HG03571 (cell line): ENCODE measurements at regions not wholly inside any gene's neighbourhood (a gene's known extent, or its start where the extent isn't known, plus 50 kb on each side); places are given as distances from the start of the nearest gene placed in this dataset.
"Not testable (repeated sequence)": the region's sequence is repeated elsewhere in the genome, so short reads cannot be mapped to it uniquely, and the experiment has no call there.

Experiments
- ATAC-seq: cut with Tn5 transposase; IDR thresholded peaks from one replicate; pipeline ENCODE4 v1.9.1; 2021; ENCODE audit not compliant: unreplicated experiment

GRCh38 chr9:95680306-95680705 lies 163.5 kb upstream of the PTCH1 start:
- not testable (repeated sequence) for ATAC-seq

DNA sequence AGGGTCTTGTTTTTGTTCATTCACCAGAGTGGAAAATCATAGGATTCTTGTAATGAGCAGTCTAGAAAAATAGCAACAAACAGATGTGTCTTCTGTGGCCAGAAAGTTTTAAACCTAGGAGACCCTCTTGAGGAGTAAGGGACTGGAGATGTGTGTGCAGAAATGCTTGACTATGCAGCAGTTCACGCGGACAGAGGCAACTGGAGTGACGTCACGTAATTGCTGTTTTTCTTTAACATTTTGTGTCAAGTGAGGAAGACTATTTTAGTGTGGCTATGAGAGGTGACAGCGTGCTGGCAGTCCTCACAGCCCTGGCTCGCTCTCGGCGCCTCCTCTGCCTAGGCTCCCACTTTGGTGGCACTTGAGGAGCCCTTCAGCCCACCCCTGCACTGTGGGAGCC lies 163.1 kb upstream of the PTCH1 start:
- no peak for ATAC-seq

GRCh38 chr9:95678759-95679158 lies 162.0 kb upstream of the PTCH1 start:
- ATAC-seq = no peak

DNA sequence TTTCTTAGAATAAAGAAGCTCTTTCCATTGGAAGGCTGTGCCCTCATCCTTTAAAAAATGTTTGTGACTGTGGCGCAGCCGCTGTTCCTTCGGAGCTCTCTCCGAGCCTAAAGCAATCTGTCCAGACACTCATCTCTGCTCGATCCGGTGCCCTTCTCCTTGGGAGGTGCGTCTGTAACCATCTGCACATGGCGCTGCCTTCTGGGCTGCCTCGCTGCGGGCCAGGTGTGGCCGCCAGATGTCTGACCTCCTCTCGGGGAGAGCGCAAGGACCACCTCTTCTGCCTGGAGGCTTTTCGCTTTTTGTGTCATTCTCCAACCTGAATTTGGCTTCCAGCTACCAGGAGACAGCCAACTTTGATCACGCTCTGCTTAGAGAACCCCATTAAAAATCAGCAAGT lies 153.4 kb upstream of the PTCH1 start:
- ATAC-seq = no peak

GRCh38 chr9:95669253-95669652 lies 152.5 kb upstream of the PTCH1 start:
- ATAC-seq = no peak

DNA sequence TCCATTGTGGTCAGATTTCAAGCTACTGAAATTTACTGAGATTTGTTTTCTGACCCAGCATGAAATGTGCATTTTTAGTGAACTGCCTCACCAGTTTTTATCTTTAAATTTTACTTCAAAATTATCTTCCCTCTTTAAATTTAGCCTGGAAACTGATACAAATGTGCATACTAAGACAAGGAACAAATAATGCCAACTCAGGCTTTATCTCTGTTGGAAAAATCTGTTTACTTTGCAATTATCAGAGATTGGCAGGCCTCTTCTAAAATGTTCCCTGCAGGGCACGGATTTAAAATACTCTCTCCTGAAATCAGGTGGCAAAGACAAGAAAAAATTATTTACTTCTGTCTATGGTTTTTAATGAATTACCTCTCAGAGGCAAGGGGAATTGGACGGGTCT lies 151.0 kb upstream of the PTCH1 start:
- ATAC-seq = no peak

DNA sequence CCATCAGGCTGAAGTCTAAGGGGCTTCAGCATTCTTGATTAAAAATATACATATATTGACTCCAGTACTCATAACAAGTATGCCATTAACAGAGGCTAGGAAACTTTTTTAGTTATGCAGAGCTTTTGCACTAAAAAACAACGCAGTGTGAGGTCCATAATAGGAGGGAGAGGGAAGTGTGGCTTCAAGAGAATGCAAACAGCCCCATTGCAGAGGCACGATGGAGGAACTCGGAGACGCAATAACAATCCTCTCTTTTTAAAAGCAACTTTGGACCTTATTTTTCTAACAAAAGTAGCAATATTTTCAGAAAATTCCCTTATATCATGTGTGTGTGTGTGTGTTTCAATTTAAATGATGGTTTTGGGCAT lies 150.0 kb upstream of the PTCH1 start:
- ATAC-seq = no peak

- no peak for ATAC-seq
Measured at GRCh38 chr9:95666096-95666784, 149.5 kb upstream of the PTCH1 start.

GRCh38 chr9:95653246-95653645 lies 136.5 kb upstream of the PTCH1 start:
- ATAC-seq = no peak

GRCh38 chr9:95650720-95651119 lies 133.9 kb upstream of the PTCH1 start:
- ATAC-seq = no peak

DNA sequence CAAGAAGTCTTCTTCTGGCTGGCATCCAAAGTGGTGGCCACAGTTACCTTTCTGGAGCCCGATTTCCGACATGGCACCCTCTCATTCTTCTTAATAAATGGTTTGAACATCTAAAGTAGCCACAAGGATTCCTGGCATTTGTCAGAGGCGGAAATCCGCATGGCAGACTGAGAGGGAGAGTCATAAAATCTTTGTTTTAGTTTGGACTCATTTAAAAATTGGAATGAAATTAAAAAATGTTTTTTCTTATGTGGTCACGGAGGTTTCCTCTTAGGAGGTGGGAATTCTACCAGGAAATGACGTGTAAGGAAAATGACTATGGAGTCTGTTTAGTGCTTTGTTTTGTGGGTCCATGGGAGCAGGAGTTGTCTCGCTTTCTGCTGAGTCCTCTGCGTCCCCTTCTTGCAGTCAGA lies 133.0 kb upstream of the PTCH1 start:
- no peak for ATAC-seq

DNA sequence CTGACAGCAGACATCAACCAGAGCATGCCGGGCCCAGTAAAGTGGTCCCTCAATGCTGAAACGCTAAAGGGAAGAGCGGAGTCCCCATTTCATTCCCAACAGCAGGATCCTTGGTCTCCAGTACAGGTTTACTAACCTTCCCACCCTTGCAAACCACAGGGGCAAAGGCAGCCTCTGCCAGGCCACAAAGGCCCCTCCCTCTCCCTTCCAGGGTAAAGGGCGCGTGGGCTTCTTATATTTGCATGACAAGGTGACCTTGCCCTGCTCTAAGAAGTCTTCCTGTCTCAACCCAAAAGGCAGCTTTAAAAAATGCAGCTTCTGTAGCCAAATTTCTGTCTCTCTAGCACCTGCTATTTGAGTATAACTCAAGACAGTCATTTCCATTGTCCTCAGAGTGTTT lies 131.5 kb upstream of the PTCH1 start:
- ATAC-seq = no peak

- ATAC-seq = no peak
Measured at GRCh38 chr9:95645992-95646391, 129.2 kb upstream of the PTCH1 start.

DNA sequence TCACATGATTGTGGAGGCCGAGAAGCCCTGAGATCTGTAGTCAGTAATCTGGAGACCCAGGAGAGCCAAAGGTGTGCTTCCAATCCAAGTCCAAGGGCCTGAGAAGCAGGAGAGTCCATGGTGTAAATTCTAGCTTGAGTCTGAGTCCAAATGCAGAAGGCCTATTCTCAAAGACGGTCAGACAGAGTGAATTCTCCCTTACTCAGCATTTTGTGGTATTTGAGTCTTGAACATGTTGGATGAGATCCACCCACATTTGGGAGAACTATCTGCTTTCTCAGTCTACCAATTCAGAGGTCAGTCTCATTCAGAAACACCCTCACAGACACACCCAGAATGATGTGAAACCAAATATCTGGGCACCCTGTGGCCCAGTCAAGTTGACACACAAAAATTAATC lies 128.8 kb upstream of the PTCH1 start:
- ATAC-seq = no peak

GRCh38 chr9:95644377-95644776 lies 127.6 kb upstream of the PTCH1 start:
- no peak for ATAC-seq

DNA sequence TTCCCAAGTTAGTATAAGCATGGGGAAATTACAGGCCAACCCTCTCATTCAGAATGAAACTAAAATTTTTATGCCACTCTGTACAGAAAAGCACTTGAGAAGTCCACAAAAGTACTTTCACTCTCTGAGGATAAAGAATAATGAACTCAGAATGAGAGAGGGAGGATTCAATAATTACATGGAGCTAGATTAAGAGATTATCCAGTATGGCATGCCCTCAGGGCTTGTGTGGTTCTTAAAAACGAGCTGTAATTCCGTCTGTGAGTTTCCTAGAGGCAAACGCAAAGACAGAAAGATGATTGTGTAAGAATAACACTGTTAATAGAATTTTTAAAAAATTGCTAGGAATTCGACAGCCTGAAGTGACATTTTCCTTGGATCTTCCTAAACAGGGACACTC lies 126.8 kb upstream of the PTCH1 start:
- ATAC-seq = no peak

DNA sequence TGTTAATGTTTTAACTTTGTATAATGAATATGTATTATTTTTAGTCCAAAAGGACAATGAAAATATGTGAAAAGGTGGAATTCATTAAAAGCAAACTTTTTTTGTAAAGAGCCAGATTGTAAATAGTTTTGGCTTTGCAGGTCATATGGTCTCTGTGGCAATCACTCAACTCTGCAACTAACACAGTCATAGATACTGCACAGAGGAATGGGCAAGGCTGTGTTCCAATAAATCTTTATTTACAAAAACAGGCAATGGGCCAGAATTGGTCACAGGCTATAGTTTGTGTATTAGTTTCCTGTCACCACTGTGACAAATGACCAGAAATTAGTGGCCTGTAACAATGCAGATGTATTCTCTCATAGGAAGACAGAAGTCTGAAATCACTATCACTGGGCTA lies 125.4 kb upstream of the PTCH1 start:
- ATAC-seq = no peak

DNA sequence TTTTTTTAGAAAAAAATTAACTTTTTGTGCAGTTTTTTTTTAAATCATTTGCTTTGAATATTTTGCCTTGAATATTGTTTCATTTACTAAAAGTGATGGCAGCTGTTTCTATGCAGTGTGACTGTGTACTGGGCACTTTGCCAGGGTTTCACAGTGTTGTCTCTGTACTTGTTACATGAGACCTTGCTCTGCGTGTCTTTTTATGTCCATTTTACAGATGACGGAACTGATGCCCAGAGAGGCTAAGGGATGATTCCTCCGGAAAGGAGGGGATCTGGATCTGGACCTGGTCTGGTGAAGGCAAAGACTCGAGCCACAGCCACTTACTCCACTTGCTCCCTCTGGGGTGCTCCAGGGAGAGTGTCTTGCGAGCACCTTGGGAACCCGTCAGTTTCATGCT lies 124.8 kb upstream of the PTCH1 start:
- ATAC-seq = no peak

DNA sequence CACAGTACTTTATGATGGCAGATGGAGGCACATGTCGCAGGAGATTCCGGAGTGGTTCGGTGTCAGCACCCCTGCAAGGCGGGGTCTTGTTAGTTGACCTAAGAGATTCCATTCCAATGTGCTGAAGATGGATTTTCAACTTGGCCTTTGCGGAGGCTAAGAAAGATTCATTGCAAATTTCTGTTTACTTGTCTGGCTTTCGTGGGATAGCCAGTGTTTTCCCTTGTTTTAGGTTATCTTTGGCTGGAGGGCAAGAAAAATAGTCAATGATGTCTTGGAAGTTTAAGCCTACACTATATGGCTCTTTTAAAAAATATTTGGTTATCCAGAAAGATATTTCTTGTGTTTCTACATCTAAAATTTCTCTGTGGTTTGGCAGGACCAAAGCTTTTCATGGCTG lies 123.6 kb upstream of the PTCH1 start:
- ATAC-seq = no peak

- ATAC-seq = no peak
Measured at GRCh38 chr9:95635986-95636671, 119.4 kb upstream of the PTCH1 start.

DNA sequence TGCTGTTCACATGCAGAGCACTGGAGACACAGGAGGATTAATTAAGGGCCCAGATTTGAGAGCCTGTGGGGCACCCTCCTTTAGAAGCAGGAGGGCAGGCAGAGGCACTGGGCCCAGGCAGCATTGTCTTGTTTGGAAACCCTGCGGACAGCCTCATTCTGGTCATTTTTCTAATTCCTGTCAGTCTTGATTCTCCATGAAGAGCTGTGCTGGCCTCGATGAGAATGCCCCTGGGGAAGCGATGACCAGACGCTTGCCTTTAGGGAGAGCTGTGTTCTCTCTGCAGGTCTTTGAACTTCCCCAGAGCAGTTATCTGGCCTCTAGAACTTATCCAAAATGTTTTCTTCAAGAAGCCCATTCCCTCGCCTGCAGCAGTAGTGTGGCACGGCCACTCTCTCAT lies 117.8 kb upstream of the PTCH1 start:
- ATAC-seq = no peak

DNA sequence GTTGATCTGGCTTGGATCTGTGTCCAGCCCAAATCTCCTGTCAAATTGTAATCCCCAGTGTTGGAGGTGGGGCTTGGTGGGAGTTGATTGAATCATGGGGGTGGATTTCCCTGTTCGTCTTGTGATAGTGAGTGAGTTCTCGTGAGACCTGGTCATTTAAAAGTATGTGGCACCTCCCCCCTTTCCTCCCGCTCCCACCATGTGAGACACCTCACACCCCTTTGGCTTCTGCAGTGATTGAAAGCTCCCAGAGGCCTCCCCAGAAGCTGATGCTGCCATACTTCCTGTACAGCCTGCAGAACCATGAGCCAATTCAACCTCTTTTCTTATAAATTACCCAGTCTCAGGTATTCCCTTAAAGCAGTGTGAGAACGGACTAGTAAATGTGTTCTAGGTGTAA lies 117.3 kb upstream of the PTCH1 start:
- no peak for ATAC-seq

GRCh38 chr9:95629585-95629984 lies 112.8 kb upstream of the PTCH1 start:
- no peak for ATAC-seq
